Esophagus muscularis mucosa (tissue), 4 donors: ENCODE measurements at regions not wholly inside any gene's neighbourhood (a gene's known extent, or its start where the extent isn't known, plus 50 kb on each side); places are given as distances from the start of the nearest gene placed in this dataset.

Source experiments
- EP300 ChIP-seq: sonication (generic); formaldehyde crosslinking; IDR thresholded peaks from one replicate; pipeline ENCODE4 v1.6.1; 2017; ENCODE audit warnings: antibody characterized with exemption
- POLR2A ChIP-seq: fragments of 450-650 bp; IDR thresholded peaks from one replicate; pipeline ENCODE4 v1.6.1; 2017; ENCODE audit warnings: antibody characterized with exemption, moderate library complexity, mild to moderate bottlenecking, low read depth
- POLR2AphosphoS5 ChIP-seq, 2 donors: sonication (generic); formaldehyde crosslinking; IDR thresholded peaks; one replicate each; pipeline ENCODE4 v1.6.1; 2017; ENCODE audit warnings: antibody characterized with exemption in 2 of 2
- TF ChIP-seq, protein P1 (sequence below), 3 experiments: fragments of 200-600 bp in 2 of 3; fragments of 450-650 bp in 1 of 3; sonication (generic) in 2 of 3; IDR thresholded peaks; one replicate each; pipeline ENCODE4 v1.5.1; 2017 to 2019; ENCODE audit warnings: antibody characterized with exemption in 3 of 3, mild to moderate bottlenecking in 2 of 3, moderate library complexity in 1 of 3

DNA sequence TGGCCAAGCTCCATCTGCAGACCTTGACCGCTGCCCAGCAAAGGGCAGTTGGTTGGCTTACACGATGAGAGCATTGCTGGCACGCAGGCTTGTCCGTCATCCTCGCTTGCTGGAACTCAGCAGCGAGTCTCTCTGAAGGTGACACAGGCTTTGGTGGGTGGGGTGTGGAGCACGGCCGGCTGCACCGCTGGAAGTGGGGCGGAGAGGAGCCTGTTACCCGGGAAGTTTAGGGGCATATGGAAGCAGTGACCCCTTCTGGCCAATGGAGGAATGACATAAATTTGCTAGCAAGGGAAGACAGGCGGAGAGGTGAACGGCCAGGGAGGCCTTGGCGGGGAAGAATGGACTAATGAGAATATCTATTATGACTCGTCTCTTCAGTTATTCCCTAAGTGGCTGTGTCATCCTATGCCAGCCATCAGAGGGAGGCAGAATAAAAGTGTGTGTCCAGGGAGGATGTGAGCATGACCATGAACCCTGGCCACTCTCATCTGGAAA, 65.9 kb upstream of the SDK2 start:
- TF ChIP-seq, protein P1, sequence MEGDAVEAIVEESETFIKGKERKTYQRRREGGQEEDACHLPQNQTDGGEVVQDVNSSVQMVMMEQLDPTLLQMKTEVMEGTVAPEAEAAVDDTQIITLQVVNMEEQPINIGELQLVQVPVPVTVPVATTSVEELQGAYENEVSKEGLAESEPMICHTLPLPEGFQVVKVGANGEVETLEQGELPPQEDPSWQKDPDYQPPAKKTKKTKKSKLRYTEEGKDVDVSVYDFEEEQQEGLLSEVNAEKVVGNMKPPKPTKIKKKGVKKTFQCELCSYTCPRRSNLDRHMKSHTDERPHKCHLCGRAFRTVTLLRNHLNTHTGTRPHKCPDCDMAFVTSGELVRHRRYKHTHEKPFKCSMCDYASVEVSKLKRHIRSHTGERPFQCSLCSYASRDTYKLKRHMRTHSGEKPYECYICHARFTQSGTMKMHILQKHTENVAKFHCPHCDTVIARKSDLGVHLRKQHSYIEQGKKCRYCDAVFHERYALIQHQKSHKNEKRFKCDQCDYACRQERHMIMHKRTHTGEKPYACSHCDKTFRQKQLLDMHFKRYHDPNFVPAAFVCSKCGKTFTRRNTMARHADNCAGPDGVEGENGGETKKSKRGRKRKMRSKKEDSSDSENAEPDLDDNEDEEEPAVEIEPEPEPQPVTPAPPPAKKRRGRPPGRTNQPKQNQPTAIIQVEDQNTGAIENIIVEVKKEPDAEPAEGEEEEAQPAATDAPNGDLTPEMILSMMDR (IDR thresholded peaks at IDR 0.05) = peak; percentile 52 to 68 (median 59)
- TF ChIP-seq POLR2AphosphoS5 (IDR thresholded peaks at IDR 0.05) (no peak), POLR2A (no peak), EP300 (no peak)
